Erythroblast (primary cell): ENCODE measurements at regions not wholly inside any gene's neighbourhood (a gene's known extent, or its start where the extent isn't known, plus 50 kb on each side); places are given as distances from the start of the nearest gene placed in this dataset.

ENCODE experiments used
- DNase-seq, 2 experiments: peaks; one replicate each; lab custom pipeline; 2025; lab: John Stamatoyannopoulos, UW
- GATA1 ChIP-seq: IDR thresholded peaks from 2 replicates; pipeline ENCODE4 v1.6.1; 2011; ENCODE audit warnings: low read depth, mild to moderate bottlenecking, control low read depth, low read length, moderate library complexity
- POLR2A ChIP-seq: IDR thresholded peaks from 2 replicates; pipeline ENCODE4 v1.6.1; 2011; ENCODE audit warnings: mild to moderate bottlenecking, low read length

DNA sequence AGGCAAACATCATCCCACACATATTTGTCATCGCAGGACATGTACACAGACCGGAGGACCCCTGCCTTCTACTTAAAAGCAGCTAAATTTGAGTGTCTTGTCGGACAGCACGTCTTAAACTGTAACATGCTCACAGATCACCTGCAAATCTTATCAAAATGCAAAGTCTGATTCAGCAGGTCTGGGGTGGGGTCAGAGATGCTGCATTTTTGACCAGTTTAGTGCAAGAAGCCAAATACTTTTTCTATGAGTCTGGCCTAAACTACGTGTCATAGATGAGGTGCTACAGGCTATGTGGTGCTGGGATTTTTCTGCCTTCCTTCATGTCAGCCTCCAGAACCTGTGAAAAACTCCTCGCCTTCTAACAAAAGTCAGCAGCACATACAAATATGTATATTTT is 178.8 kb upstream of the LHX5 start:
- DNase-seq, result no peak
- TF ChIP-seq POLR2A, result no peak

DNA sequence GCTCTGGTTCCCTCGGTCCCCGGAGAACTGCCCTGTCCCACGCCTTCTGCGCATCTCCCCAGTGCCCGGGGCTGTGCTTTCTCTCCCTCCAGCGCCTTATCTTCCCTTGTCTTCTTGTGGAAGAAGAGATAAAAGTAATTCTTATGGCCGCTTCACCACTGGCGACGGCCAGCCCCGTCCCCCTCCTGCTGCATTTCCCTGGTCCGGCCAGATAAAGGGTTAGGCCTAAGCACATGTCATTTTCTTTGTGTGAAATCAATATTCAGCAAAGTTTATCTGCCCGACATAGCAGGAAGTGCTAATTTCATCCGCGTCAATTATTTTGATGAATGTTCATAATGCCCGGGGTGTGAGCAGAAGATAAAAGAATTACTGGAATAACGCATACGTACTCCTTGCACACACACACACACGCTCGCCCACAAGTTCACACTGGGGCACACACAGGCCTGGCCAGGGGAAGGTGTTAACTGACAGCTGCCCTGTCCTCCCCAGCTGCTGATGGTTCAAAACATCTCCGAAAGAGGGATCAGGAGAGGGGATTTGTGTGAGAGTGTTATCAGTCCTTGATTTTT is 177.7 kb upstream of the LHX5 start:
- DNase-seq, result peak; percentile 80 to 95
- TF ChIP-seq GATA1, result peak; percentile 75
- no peak for TF ChIP-seq POLR2A

DNA sequence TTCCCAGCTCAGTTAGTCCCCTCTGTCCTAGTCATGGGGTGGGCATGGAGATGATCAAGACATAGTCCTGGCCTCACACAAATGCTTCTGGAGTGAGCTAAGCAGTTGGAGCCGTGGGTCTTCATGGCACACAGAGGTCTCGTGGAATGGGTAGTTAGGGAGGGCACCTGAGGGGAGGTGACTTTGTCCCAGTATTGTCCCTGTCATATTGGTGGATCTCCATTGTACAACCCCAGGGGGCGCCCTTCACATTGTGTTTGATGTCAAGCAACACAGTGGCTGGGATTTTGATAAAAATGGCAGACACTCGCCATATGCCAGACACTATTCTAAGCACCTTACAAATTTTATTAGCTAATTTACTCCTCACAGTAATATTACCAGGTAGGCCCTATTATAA is 175.4 kb upstream of the LHX5 start:
- DNase-seq, result peak; percentile 34 to 36
- TF ChIP-seq GATA1 (no peak), POLR2A (no peak)

DNA sequence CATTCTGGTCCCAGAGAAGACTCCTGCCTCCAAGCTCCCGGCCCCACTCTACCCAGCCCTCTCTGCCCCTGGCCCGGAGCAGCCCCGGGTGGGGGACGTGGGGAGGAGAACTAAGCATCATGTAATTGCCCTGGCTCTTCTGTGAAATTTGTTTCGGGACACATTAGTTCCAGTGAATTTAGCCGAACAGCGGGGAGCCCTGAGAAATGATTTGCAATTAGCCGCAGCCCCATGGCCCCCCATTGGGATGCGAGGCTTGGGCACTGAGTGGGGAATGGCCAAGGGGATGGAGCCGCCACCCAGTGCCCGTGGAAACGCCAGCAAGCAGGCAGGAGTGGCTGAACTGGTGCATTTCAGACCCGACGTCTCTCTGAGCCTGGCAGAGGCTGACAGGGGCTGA is 173.9 kb upstream of the LHX5 start:
- no peak for DNase-seq
- TF ChIP-seq GATA1, result no peak
- no peak for TF ChIP-seq POLR2A

DNA sequence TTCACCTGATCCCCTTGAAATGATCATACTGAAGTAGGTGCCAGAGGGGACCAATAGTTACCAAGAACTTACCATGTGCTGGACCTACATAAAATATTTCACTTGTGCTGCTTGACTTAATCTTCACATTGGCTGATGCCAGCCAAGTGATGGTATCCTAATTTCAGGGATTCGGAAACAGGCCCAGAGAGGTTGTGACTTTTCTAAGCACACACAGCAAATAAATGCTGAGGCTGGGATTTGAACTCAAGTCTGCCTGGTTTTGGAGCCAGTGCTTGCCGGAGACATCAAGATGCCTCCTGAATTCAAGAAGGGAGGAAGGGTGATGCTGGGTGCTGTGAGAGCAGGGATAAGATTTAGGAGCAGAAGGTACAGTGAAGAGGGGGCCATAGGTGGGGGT is 173.5 kb upstream of the LHX5 start:
- no peak for TF ChIP-seq POLR2A
- TF ChIP-seq GATA1, result no peak

DNA sequence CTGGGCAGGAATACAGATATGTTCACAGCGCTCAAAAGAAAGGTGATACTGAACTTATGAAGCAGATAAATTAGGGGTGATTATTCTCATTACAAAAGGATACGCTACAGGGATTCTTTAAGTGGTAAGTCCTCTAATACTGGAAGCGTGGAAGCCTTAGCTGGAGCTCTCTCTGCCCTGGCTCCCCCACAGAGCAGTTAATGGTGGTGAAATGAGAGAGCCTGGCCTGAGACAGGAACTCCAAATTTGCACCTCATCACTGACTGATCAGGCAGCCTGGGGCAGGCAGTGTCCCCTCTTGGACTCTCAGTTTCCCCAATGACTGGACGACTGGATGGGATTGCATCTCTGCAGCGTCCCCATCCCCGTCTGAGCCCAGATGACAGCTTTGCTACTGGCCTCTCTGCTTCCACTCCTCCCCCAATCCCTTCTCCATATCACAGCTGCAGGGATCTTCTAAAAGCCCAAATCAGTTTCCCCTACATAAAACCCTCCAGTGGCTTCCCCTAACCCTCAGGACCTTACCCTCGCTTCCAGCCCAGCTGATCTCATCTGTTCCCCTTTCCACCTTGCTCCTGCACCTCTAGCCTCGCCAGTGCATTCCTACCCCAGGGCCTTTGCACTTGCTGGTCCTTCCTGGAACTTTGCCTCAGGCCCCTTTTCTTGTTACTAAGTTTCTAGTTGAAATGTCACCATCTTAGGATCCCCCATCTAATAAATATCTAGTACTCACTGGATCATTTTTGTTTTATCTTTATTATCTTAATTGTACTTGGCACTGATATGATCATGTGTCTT is 171.7 kb upstream of the LHX5 start:
- TF ChIP-seq POLR2A (no peak), GATA1 (no peak)

More for the DNA sequence above, 173.5 kb upstream of the LHX5 start:
- DNase-seq, result no peak

DNA sequence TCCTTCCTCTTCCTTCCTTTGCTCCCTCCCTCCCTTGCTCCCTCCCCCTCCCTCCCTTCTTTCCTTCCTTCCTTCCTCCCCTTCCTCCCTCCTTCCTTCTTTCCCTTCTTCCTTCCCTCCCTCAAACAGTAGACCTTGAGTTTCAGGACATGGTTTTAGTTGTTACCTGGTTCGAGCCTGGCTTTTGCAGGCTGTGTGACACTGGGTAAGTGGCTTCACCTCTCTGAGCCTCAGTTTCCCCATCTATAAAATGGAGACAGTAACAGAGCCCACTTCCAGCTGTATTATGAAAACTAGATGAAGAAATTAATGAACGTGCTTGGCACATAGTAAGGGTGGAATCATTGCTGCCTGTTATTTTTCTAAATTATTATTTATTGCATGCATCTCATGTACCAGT is 171.0 kb upstream of the LHX5 start:
- no peak for TF ChIP-seq GATA1
- TF ChIP-seq POLR2A, result no peak
- DNase-seq, result no peak

More for the DNA sequence above, 171.7 kb upstream of the LHX5 start:
- DNase-seq, result no peak

DNA sequence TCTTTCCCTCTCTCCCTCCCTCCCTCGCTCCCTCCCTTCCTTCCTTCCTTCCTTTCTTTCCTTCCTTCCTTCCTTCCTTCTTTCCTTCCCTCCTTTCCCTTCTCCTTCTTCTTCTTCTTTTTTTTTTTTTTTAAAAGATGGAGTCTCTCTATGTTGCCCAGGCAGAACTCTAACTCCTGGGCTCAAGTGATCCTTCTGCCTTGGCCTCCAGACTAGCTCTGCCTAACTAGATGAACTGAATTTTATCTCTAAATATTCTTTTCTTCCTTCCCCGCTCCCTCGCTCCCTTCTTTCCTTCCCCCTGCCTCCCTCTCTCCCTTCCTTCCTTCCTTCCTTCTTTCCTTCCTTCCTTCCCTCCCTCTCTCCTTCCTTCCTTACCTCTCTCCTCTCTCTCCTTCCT is 170.5 kb upstream of the LHX5 start:
- no peak for TF ChIP-seq POLR2A
- no peak for TF ChIP-seq GATA1
- DNase-seq, result no peak

DNA sequence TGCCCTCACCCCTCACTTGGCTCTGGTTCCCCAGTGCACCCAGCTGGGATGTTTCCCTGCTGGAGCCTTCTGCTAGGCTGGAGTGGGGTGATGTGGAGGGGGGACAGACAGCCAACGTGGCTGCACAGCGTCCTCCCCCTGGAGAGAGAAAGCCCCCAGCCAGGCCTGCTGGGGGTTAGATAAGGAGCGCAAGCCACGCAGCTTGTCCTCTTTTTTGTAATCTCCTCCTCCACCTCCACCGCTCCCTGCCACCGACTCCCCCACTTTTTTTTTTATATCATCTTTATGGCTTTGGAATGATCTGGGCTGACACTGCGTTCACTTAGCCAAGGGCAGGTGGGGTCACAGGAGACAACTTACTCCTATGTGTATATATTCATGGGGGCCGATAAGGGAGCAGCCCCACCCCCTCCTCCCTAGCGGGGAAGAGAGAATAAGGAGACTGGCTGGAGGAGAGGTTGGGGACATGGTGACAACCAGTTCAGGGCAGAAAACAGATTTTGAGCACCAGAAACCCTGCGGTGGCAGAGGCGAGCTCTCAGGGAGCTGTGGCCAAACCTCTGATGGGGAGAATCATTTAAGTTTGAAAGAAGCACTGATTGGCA is 169.9 kb upstream of the LHX5 start:
- no peak for DNase-seq
- TF ChIP-seq POLR2A, result no peak
- TF ChIP-seq GATA1, result no peak

DNA sequence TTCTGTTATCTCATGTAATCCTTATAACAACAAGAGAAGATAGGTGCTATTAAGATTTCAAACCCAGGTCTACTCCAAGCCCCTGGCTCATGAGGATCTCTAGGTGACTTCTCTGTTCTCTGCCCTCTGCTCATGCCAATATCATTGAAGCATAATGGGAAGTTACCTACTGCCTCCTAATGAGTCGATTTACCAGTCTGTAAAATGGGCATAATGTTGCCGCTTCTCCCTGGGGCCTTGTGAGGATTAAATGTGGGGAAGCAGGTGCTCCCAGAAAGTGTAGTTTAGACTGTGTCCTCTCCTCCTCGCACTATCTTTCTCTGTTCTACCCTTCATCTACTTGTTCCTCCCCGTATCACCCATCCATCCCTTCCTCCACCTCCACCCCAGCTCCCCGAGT is 169.2 kb upstream of the LHX5 start:
- DNase-seq, result no peak
- TF ChIP-seq GATA1 (no peak), POLR2A (no peak)

DNA sequence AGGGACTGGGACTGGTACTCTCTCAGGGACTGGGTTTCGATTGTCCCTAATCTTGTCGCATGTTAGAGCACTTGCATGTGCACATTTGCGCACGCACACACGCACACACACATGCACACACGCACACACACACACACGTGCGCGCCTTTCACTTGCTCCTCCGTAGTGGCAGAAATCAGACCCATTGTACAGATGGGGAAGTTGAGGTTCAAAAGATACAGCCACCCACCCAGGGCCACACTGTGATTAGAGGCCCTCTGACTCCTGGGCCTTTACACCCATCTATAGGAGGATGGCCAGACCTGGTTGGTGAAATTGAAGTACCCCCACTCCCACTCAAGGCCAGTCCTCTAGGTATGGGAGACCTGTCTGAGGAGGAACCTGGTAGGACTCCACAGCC is 167.8 kb upstream of the LHX5 start:
- TF ChIP-seq GATA1, result no peak
- TF ChIP-seq POLR2A, result no peak
- DNase-seq, result no peak

DNA sequence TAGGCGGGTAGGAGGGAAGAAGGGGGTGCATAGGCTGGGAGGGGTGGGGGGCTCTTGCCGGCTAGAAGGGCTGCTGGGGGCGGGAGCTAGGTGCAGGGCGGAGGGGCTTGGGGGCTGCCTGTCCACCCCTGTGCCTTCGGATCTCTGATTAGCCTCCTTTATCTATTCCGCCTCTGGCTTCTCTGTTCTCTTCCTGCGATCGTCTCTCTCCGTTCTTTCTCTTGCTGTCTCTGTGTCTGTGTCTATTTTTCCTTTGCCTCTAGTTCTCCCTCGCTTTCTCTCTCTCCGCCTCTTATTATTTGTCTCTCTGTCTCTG is 166.7 kb upstream of the LHX5 start:
- TF ChIP-seq POLR2A (no peak), GATA1 (no peak)
- no peak for DNase-seq

DNA sequence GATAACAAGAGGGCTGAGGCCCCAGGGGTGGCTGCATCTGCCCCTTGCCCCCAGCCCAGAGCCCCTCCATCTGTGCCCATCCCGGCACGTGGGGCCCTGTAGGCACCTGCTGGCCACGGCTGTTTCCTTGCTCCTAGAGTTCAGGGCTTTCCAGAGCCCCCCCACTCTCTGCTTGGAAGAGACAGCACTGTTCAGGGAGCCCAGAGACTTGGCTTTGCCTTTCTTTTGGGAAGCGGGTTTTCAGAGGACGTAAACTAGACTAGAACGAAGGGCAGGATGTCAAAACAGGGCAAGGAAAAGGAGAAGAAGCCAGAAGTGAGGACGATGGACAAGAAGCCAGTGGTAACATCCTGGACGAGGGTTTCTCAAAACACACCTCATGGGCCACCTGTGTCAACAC is 163.3 kb upstream of the LHX5 start:
- no peak for TF ChIP-seq POLR2A
- no peak for TF ChIP-seq GATA1
- no peak for DNase-seq

DNA sequence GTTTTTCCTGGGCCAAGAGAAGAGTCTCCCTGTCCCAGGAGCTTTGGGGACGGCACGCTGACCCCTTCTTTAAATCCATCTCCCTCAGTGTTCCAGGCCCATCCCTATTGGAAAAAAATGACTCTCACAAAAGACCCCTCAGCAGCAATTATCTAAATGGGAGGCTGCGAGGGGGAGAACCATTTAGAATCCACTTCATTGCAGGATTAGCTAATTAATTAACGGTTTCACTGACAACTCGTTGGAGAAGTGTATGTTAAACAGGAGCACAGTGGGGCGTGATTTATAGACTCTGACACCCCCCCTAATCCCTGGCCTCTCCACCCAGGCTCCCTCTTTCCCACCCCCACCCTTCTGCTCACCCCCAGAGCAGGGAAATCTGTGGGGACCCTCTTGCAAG is 162.8 kb upstream of the LHX5 start:
- DNase-seq, result no peak
- no peak for TF ChIP-seq GATA1
- no peak for TF ChIP-seq POLR2A

DNA sequence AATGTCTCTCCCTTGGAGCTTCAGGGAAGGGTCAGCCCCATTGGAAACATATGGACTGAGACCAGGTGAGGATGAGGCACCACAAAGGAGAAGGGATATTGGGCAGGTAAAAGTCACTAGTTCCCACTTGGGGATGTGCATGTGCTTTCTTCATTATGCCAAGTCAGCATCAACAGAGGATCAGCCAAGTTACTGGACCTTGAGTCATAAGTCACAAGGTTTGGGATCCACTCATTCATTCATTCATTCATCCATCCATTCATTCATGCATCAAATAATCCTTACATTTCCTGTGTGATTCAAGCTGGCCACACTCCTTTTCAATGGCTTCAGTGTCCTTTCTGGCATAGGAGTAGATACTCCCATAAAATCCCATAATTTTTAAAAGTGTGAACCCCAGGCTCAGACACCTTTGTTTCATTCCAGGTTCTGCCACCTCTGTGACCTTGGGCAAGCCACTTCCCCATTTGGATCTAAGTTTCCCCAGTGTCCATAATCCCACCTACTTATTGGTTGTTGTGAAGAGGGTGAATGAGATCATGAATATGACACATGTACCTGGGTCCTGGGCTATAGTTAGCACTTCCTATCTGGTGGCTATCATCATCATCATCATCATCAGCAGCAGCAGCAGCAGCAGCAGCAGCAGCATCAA is 162.1 kb upstream of the LHX5 start:
- DNase-seq, result no peak
- TF ChIP-seq POLR2A (no peak), GATA1 (no peak)
